Cardiac fibroblast (primary cell): ENCODE measurements at regions not wholly inside any gene's neighbourhood (a gene's known extent, or its start where the extent isn't known, plus 50 kb on each side); places are given as distances from the start of the nearest gene placed in this dataset.

Source experiments
- DNase-seq, 2 donors: peaks; one replicate each; pipeline versions ENCODE4 v3.0.0 to v3.0.0-alpha.2; 2010; ENCODE audit warnings: low read depth in 2 of 2
- H3K4me3 ChIP-seq, 2 donors: replicated peaks in 1 of 2; 1 replicate in 1 of 2; 2 replicates in 1 of 2; pipeline ENCODE4 v1.5.1; 2011; ENCODE audit warnings: low read depth in 2 of 2, low read length in 2 of 2, mild to moderate bottlenecking in 2 of 2, moderate library complexity in 1 of 2
- TF ChIP-seq, protein P1 (sequence below): IDR thresholded peaks from one replicate; pipeline ENCODE4 v1.5.1; 2011; ENCODE audit warnings: low read depth, mild to moderate bottlenecking, low read length, inconsistent platforms

DNA sequence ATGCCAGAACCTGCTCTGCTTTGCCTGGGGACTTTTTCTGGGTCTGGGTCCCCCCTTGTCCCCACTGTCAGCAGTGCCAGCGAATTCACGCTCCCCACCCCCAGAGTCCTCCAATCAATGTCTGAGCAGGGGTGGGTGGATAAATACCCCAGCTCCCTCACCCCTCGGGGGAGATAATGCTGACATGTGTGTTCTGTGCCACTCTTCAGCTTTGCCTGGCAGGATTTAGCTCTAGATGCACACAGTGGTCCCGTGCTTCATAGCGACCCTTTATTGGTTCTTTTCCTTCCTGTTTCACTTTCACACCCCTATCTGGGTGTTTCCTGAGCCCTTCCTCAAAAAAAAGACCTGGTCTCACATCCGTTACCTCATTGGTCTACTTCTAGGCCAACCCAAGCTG is 277.0 kb downstream of the NPIPA8 start:
- no peak overlapping the region for H3K4me3 ChIP-seq
- no peak for DNase-seq
- TF ChIP-seq, protein P1, sequence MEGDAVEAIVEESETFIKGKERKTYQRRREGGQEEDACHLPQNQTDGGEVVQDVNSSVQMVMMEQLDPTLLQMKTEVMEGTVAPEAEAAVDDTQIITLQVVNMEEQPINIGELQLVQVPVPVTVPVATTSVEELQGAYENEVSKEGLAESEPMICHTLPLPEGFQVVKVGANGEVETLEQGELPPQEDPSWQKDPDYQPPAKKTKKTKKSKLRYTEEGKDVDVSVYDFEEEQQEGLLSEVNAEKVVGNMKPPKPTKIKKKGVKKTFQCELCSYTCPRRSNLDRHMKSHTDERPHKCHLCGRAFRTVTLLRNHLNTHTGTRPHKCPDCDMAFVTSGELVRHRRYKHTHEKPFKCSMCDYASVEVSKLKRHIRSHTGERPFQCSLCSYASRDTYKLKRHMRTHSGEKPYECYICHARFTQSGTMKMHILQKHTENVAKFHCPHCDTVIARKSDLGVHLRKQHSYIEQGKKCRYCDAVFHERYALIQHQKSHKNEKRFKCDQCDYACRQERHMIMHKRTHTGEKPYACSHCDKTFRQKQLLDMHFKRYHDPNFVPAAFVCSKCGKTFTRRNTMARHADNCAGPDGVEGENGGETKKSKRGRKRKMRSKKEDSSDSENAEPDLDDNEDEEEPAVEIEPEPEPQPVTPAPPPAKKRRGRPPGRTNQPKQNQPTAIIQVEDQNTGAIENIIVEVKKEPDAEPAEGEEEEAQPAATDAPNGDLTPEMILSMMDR, result no peak

DNA sequence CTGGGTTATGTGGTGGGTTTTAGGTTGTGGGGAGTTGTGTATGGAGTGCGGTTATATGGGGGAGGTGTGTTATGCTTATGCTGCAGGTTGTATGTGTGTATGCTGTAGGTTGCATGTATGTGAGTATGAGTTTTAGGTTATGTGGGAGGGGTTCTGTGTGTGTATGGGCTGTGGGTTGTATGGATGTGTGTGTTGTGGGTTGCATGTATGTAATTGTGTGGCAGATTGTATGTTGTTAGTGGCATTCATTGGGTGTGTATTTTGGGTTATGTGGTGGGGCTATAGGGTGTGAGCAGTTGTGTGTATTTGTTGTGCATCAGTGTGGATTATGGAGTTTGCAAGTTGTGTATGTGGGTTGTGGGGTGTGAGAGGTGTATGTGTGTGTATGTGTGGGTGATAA is 277.4 kb downstream of the NPIPA8 start:
- DNase-seq, result no peak
- TF ChIP-seq, protein P1, result no peak
- H3K4me3 ChIP-seq, result no peak overlapping the region

DNA sequence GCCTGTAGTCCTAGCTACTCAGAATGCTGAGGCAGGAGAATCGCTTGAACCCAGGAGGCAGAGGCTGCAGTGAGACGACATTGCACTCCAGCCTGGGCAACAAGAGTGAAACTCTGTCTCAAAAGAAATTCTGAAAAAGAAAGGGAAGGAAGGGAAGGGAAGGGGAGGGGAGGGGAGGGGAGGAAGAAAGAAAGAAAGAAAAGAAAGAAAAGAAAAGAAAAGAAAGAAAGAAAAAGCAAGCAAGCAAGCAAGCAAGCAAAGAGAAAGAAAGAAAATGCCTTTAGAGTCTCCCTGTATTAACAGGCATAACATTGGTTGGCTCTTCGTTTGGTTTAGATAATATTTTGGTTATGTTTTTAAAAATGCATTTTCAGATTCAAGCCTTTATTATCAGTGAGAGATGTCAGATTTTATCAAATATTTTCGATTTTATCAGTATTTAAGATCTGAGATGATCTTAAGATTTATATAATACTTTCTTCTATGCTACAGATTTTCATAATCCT is 281.1 kb downstream of the NPIPA8 start:
- TF ChIP-seq, protein P1, result no peak
- H3K4me3 ChIP-seq, result no peak overlapping the region
- DNase-seq, result no peak

DNA sequence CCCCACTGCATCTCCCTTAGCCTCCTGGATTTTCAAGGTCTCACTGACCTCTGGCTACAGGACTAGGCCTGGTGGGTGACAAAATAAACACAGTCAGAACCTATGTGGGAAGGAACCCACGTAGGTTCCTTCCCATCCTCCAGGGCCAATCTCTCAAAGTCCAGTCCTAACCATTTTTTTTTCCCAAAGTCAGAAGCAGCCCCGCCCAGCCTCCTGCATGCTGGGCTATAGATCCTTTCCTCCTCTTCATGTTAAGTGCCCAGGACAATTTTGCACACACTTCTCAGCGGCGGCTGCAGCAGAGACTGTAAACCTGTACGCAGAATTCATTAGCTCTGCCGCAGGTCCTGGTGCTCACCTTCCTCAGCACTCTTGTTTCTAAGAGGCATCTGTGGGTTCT is 285.8 kb downstream of the NPIPA8 start:
- no peak for DNase-seq
- no peak overlapping the region for H3K4me3 ChIP-seq
- TF ChIP-seq, protein P1, result no peak

DNA sequence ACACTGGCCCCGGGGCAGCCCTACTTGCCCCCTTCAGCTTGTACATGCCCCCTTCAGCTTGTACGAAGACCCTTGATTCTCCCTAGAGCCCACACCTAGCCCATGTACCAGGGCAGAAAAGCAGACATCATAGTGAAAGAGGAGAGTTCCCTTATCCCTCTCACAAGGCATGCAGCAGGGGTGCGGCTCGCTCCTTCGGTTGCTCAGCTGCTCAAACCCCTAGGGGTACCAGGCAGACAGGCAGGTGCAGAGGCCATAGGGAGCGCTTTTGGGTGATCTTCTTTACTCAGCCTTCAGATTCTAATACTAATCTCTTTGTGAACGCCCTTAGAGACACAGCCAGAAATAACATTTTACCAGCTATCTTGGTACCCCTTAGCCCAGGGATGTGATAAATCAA is 286.3 kb downstream of the NPIPA8 start:
- TF ChIP-seq, protein P1, result no peak
- DNase-seq, result no peak
- H3K4me3 ChIP-seq, result no peak overlapping the region

DNA sequence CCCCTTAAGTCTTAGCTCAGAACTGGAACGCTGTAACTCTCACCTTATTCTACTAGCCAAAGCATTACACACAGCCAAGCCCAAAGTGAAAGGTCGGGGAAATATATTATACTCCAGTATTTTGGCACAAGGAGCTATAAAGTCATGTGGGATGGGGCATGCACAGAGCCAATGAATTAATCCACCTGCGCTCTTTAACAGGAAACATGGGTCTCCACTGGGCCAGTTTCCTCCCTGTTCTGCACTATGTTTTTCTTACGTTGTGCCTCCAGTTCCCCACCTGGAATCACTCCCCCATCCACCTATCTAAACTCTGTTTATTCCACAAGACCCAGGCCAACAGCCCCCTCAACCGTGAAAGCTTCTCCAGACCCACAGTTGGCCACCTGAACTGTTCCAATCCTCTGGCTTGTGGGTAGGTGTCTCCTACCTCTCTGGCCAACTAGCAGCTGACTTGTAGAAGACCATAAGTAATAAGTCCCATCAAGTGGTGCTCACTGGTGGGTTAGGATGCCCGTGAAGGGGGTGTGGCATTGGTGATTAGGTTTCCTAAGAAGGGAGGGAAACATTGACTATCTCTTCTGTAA is 286.9 kb downstream of the NPIPA8 start:
- DNase-seq, result no peak
- TF ChIP-seq, protein P1, result no peak
- H3K4me3 ChIP-seq, result no peak overlapping the region

DNA sequence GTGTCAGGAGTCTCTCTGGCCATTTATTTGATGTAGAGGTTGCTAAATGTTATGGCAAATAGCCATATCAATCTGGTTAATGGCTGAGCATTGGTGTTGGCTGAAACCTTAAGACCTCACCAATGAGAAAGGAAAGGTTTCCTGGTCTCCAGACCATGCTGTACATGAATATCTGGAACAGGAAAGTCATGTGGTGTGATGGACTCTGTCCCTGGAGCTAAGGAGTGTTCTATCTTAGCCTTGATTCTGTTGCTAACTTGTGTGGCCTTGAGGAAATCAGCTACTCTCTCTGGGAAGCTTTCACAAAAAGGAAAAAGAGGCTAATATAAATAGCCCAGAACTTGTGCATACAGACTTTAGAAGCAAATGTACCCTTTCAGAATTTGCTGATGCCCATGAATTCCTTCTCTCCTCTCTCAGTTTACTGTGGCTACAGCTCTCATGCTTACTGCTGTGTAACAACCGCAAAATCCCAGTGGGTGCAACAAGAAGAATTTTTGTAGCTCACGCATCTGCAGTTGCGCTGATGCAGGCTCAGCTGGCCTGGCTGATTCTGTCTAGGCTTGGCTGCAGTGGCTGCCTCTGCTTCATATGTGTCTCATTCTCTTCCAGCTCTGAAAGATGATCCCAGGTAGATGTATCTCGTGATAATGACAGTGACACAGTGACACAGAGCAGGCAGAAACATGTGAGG is 287.5 kb downstream of the NPIPA8 start:
- TF ChIP-seq, protein P1, result no peak
- no peak overlapping the region for H3K4me3 ChIP-seq
- no peak for DNase-seq
